ENCODE measurements at regions not wholly inside any gene's neighbourhood (a gene's known extent, or its start where the extent isn't known, plus 50 kb on each side); places are given as distances from the start of the nearest gene placed in this dataset.

DNA sequence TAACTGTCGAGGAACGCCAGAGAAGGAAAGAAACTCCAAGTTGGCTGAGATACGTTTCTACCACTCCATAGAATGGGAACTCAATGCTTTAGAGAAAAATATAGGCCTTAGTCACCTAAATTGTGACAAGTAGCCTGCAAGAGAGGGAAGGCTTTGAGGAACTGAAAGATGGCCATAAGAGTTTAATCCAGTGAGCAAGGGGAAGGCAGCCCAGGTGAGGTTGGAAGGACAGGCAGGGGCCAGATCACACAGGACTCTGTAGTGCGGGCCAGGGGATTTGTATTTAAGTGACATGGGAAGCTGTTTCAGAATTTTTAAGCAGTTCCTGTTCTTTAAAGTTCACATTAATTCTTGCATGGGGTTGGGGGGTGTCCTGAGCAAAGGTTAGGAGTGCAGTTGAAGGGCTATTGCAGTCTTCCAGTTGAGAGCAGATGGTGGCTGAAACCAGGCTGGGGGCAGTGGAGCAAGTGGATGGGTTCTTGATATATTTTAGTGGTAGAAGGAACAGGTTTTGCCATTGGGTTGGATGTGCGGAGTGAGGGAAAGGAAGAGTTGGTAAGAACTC, 138.9 kb upstream of the PELI1 start:
- TF ChIP-seq CTCF (IDR thresholded peaks at IDR 0.05) (no peak), POLR2A (IDR thresholded peaks at IDR 0.05) (no peak), EP300 (IDR thresholded peaks at IDR 0.05) (no peak)
